ENCODE measurements at regions not wholly inside any gene's neighbourhood (a gene's known extent, or its start where the extent isn't known, plus 50 kb on each side); places are given as distances from the start of the nearest gene placed in this dataset.

- TF ChIP-seq CTCF (IDR thresholded peaks at IDR 0.05; ENCODE audit: control insufficient read depth, insufficient read depth, low read depth, low read length, missing control alignments): no peak
- DNase-seq (ENCODE audit: low read depth): no peak
- no peak overlapping the region for H3K4me3 ChIP-seq (ENCODE audit: control insufficient read depth, low read depth, low read length)
These were observed 108.7 kb upstream of the SLC10A2 start for GRCh38 chr13:103174966-103175365.

- no peak for DNase-seq (ENCODE audit: low read depth)
- no peak for TF ChIP-seq CTCF (IDR thresholded peaks at IDR 0.05; ENCODE audit: control insufficient read depth, insufficient read depth, low read depth, low read length, missing control alignments)
- no peak overlapping the region for H3K4me3 ChIP-seq (ENCODE audit: control insufficient read depth, low read depth, low read length)
These were observed 102.8 kb upstream of the SLC10A2 start for GRCh38 chr13:103168901-103169508.

GRCh38 chr13:103164251-103164650, 98.0 kb upstream of the SLC10A2 start:
- H3K4me3 ChIP-seq (ENCODE audit: control insufficient read depth, low read depth, low read length): no peak overlapping the region
- no peak for TF ChIP-seq CTCF (IDR thresholded peaks at IDR 0.05; ENCODE audit: control insufficient read depth, insufficient read depth, low read depth, low read length, missing control alignments)
- no peak for DNase-seq (ENCODE audit: low read depth)

- H3K4me3 ChIP-seq (ENCODE audit: control insufficient read depth, low read depth, low read length): no peak overlapping the region
- no peak for DNase-seq (ENCODE audit: low read depth)
- no peak for TF ChIP-seq CTCF (IDR thresholded peaks at IDR 0.05; ENCODE audit: control insufficient read depth, insufficient read depth, low read depth, low read length, missing control alignments)
These were observed 95.3 kb upstream of the SLC10A2 start for GRCh38 chr13:103161476-103161875.

GRCh38 chr13:103157434-103158145, 91.4 kb upstream of the SLC10A2 start:
- H3K4me3 ChIP-seq (ENCODE audit: control insufficient read depth, low read depth, low read length): no peak overlapping the region
- no peak for DNase-seq (ENCODE audit: low read depth)
- no peak for TF ChIP-seq CTCF (IDR thresholded peaks at IDR 0.05; ENCODE audit: control insufficient read depth, insufficient read depth, low read depth, low read length, missing control alignments)

- no peak for DNase-seq (ENCODE audit: low read depth)
- no peak for TF ChIP-seq CTCF (IDR thresholded peaks at IDR 0.05; ENCODE audit: control insufficient read depth, insufficient read depth, low read depth, low read length, missing control alignments)
- H3K4me3 ChIP-seq (ENCODE audit: control insufficient read depth, low read depth, low read length): no peak overlapping the region
These were observed 90.8 kb upstream of the SLC10A2 start for GRCh38 chr13:103157016-103157415.

Data from AG09309 (cell line).